ENCODE measurements at regions not wholly inside any gene's neighbourhood (a gene's known extent, or its start where the extent isn't known, plus 50 kb on each side); places are given as distances from the start of the nearest gene placed in this dataset.

DNA sequence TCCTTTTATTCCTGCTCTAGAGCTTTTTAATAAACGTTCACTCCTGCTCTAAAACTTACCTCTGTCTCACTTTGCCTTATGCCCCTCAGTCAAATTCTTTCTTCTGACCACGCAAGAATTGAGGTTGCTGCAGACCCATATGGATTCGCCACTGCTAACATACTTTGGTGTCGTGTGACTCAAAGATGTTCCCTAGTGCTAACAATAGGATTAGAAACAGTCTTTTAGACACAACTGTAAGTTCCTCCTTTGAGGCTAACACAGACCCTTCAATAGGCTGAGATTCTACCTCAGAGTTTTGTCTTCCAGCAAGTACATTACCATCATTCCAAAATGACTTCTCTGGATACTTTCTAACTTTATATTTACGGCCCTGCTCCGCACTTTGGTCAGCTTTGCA, 149.5 kb upstream of the COX10 start:
- Histone ChIP-seq H3K23me2 (ENCODE audit: low read depth, low read length) (no peaks in the 10 kb centered on the region), H2AFZ (ENCODE audit: low read length) (no peak overlapping the region), H3K4ac (replicated peaks; ENCODE audit: insufficient read length, low read depth, low read length) (no peak overlapping the region), H3K56ac (replicated peaks; ENCODE audit: insufficient read length, low read depth, low read length) (no peak overlapping the region), H3K23ac (ENCODE audit: insufficient read length) (no peak overlapping the region), H4K8ac (ENCODE audit: extremely low read depth, insufficient read depth, low read length) (no peak overlapping the region), H3K79me2 (ENCODE audit: control insufficient read depth in 1 of 2, insufficient read depth in 2 of 2, low read length in 2 of 2) (no peaks in the 10 kb centered on the region), H2AK5ac (ENCODE audit: low read depth, low read length) (no peak overlapping the region), H4K5ac (ENCODE audit: insufficient read length, low read depth, low read length) (no peak overlapping the region), H3K27ac (ENCODE audit: low read depth, low read length) (no peak overlapping the region), H2BK120ac (replicated peaks; ENCODE audit: low read depth, low read length) (no peak overlapping the region), H3K9me3 (ENCODE audit: insufficient read depth in 2 of 2, low read depth in 1 of 2, low read length in 1 of 2) (no peaks in the 10 kb centered on the region), H4K91ac (replicated peaks; ENCODE audit: insufficient read length, low read length) (no peak overlapping the region), H3K4me1 (replicated peaks in 1 of 4; ENCODE audit: control insufficient read depth in 3 of 4, insufficient read depth in 4 of 4, low read length in 3 of 4) (peaks cover 0 to 9% (median 7%) of the 10 kb centered on the region in 4 experiments; a peak in 6 of 7 replicates), H3K9ac (replicated peaks in 1 of 4; ENCODE audit: extremely low read depth in 1 of 4, low read depth in 3 of 4, low read length in 3 of 4) (no peak overlapping the region), H4K20me1 (replicated peaks in 1 of 2; ENCODE audit: control insufficient read depth in 1 of 2, insufficient read depth in 2 of 2, low read length in 2 of 2) (no peaks in the 10 kb centered on the region), H3K79me1 (ENCODE audit: low read depth, low read length) (no peaks in the 10 kb centered on the region), H2BK12ac (ENCODE audit: low read depth, low read length) (no peak overlapping the region), H3K27me3 (replicated peaks in 1 of 4; ENCODE audit: control insufficient read depth in 3 of 4, extremely low read depth in 1 of 4, insufficient read depth in 3 of 4, low read length in 3 of 4) (no peaks in the 10 kb centered on the region), H3K36me3 (ENCODE audit: control insufficient read depth in 2 of 4, insufficient read depth in 4 of 4, low read length in 3 of 4) (no peaks in the 10 kb centered on the region), H3K14ac (ENCODE audit: insufficient read length) (no peak overlapping the region), H2BK5ac (ENCODE audit: low read depth, low read length) (no peak overlapping the region), H2BK15ac (ENCODE audit: low read length) (no peak overlapping the region), H2BK20ac (ENCODE audit: low read length) (no peak overlapping the region), H3K18ac (ENCODE audit: extremely low read depth, low read length) (no peak overlapping the region), H3K4me3 (ENCODE audit: extremely low read depth in 1 of 4, insufficient read depth in 2 of 4, low read depth in 3 of 4, low read length in 4 of 4) (no peak overlapping the region), H3K4me2 (ENCODE audit: insufficient read depth in 1 of 2, low read depth in 2 of 2, low read length in 2 of 2) (no peak overlapping the region)
- ChIA-PET POLR2A (ENCODE audit: partially characterized antibody) (no interaction called here), CTCF (ENCODE audit: partially characterized antibody) (no interaction called here)
- 95% methylated on average over 6 of the region's 6 CpGs; no CpG with 5 or more reads in 1 of the 2 experiments for WGBS, 2 experiments (ENCODE audit: extremely low coverage in 1 of 2, insufficient coverage in 1 of 2, insufficient read length in 1 of 2, insufficient replicate concordance in 2 of 2, low coverage in 1 of 2, low lambda C conversion rate in 2 of 2, missing lambda C conversion rate in 1 of 2)
- FAIRE-seq (no peak), DNase-seq (ENCODE audit: low read depth in 1 of 2, low spot score in 2 of 2) (no peak)
- TF ChIP-seq POLR2A (IDR thresholded peaks at IDR 0.05; ENCODE audit: control extremely low read depth in 1 of 2, low read depth in 2 of 2, low read length in 2 of 2) = no peak
- TF ChIP-seq, protein P1, sequence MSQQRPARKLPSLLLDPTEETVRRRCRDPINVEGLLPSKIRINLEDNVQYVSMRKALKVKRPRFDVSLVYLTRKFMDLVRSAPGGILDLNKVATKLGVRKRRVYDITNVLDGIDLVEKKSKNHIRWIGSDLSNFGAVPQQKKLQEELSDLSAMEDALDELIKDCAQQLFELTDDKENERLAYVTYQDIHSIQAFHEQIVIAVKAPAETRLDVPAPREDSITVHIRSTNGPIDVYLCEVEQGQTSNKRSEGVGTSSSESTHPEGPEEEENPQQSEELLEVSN (IDR thresholded peaks at IDR 0.05) = no peak
- no peak for TF ChIP-seq KDM5A (IDR thresholded peaks at IDR 0.05; ENCODE audit: low read length)
- no peak for TF ChIP-seq BCL11A (IDR thresholded peaks at IDR 0.05; ENCODE audit: low read depth in 2 of 2, low read length in 2 of 2)
- TF ChIP-seq PHF8 (conservative IDR thresholded peaks at IDR 0.05; ENCODE audit: low read depth, low read length) = no peak
- TF ChIP-seq SP2 (IDR thresholded peaks at IDR 0.05; ENCODE audit: low read length) = no peak
- TF ChIP-seq NRF1 (IDR thresholded peaks at IDR 0.05; ENCODE audit: low read depth, low read length) = no peak
- no peak for TF ChIP-seq TEAD4 (IDR thresholded peaks at IDR 0.05; ENCODE audit: low read depth, low read length)

Measured in H1 (cell line).